ENCODE measurements at regions not wholly inside any gene's neighbourhood (a gene's known extent, or its start where the extent isn't known, plus 50 kb on each side); places are given as distances from the start of the nearest gene placed in this dataset.

DNA sequence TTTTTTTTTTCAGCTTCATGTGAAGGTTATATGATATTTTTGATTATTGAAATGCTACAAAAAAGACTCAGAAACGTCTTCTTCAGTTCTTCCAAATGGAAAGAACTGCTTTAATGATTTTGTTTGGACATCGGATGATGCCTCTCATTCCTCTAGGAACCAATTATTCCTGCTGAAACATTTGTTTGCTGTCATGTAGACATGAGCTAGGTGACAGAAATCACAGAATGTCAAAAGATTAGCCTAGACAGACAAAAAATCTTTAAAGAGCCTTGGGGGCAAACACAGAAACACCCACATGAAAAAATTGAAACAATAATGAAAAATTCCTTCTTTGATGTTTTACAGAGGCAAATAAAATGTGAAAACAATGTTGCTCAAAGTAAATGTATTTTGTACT lies 244.2 kb upstream of the EDIL3 start:
- TF ChIP-seq, protein P1, sequence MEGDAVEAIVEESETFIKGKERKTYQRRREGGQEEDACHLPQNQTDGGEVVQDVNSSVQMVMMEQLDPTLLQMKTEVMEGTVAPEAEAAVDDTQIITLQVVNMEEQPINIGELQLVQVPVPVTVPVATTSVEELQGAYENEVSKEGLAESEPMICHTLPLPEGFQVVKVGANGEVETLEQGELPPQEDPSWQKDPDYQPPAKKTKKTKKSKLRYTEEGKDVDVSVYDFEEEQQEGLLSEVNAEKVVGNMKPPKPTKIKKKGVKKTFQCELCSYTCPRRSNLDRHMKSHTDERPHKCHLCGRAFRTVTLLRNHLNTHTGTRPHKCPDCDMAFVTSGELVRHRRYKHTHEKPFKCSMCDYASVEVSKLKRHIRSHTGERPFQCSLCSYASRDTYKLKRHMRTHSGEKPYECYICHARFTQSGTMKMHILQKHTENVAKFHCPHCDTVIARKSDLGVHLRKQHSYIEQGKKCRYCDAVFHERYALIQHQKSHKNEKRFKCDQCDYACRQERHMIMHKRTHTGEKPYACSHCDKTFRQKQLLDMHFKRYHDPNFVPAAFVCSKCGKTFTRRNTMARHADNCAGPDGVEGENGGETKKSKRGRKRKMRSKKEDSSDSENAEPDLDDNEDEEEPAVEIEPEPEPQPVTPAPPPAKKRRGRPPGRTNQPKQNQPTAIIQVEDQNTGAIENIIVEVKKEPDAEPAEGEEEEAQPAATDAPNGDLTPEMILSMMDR (IDR thresholded peaks at IDR 0.05): no peak
- Histone ChIP-seq H3K9me3 (no peaks in the 10 kb centered on the region), H3K27ac (no peak overlapping the region), H3K27me3 (no peaks in the 10 kb centered on the region), H3K36me3 (no peaks in the 10 kb centered on the region), H3K4me1 (ENCODE audit: control insufficient read depth in 1 of 2, insufficient read depth in 1 of 2, low read depth in 1 of 2, low read length in 1 of 2) (no peaks in the 10 kb centered on the region), H3K4me3 (ENCODE audit: low read depth in 1 of 2, low read length in 1 of 2) (no peak overlapping the region)

DNA sequence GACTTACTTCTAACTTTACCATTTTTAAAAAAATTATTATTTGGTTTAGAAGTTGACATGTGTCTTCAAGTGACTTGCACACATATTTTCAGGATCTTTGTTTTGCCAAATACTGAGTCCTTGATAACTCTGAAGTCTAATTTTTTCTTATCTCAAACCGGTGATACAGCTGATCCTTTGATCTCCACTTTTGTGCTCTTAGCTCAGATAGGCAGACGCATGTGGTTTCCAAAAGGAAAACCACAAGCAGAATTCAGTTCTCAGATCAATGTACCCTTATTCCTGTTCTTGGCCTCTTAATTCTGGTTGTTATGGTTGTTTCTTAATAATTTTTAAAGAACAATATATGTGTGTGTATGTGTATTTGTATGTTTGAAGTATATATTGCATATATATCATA lies 238.3 kb upstream of the EDIL3 start:
- no peaks in the 10 kb centered on the region for H3K36me3 ChIP-seq
- H3K9me3 ChIP-seq: no peaks in the 10 kb centered on the region
- TF ChIP-seq, protein P1 (IDR thresholded peaks at IDR 0.05): no peak
- no peak overlapping the region for H3K4me3 ChIP-seq (ENCODE audit: low read depth in 1 of 2, low read length in 1 of 2)
- H3K27me3 ChIP-seq: no peaks in the 10 kb centered on the region
- no peaks in the 10 kb centered on the region for H3K4me1 ChIP-seq (ENCODE audit: control insufficient read depth in 1 of 2, insufficient read depth in 1 of 2, low read depth in 1 of 2, low read length in 1 of 2)
- no peak overlapping the region for H3K27ac ChIP-seq

DNA sequence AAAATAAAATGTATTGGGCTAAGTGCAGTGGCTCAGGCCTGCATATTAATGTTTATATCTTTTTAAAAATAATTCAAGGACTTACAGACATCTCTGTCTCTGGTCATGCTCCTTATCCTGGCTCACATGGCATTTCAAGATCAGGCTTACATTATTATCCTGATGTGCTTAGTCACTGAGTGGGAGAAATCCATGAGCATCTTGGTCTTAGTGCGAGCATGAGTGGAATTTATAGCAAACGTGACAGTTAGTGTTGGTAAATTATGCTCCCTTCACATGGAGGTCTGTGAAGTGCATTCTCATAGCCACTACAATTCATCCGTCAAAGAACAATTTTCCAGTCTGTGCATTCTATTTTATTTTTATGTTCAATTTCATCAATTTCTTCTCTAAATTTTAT lies 237.8 kb upstream of the EDIL3 start:
- H3K27me3 ChIP-seq: no peaks in the 10 kb centered on the region
- H3K36me3 ChIP-seq: no peaks in the 10 kb centered on the region
- no peaks in the 10 kb centered on the region for H3K9me3 ChIP-seq
- no peak overlapping the region for H3K27ac ChIP-seq
- no peak overlapping the region for H3K4me3 ChIP-seq (ENCODE audit: low read depth in 1 of 2, low read length in 1 of 2)
- TF ChIP-seq, protein P1 (IDR thresholded peaks at IDR 0.05): no peak
- no peaks in the 10 kb centered on the region for H3K4me1 ChIP-seq (ENCODE audit: control insufficient read depth in 1 of 2, insufficient read depth in 1 of 2, low read depth in 1 of 2, low read length in 1 of 2)

DNA sequence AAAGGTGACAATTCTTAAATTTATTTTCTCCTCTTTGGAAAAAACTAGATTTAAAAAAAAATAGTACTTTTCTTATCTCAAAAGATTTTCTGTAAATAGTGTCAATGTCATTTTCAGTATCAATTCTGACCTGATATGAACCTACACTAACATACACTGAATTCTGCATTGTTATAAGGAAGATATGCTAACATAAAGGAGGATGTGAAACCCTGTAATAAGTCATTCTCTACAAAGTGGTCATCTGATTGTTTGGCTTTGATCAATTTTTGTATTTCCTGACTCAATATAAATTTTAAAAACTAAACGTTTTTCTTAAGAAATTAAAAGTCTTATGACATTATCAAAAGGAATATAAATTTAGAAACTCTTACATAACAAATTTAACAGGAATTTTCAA lies 233.6 kb upstream of the EDIL3 start:
- no peak overlapping the region for H3K4me3 ChIP-seq (ENCODE audit: low read depth in 1 of 2, low read length in 1 of 2)
- TF ChIP-seq, protein P1 (IDR thresholded peaks at IDR 0.05): no peak
- H3K9me3 ChIP-seq: no peaks in the 10 kb centered on the region
- no peaks in the 10 kb centered on the region for H3K36me3 ChIP-seq
- no peak overlapping the region for H3K27ac ChIP-seq
- H3K4me1 ChIP-seq (ENCODE audit: control insufficient read depth in 1 of 2, insufficient read depth in 1 of 2, low read depth in 1 of 2, low read length in 1 of 2): no peaks in the 10 kb centered on the region
- H3K27me3 ChIP-seq: no peaks in the 10 kb centered on the region

DNA sequence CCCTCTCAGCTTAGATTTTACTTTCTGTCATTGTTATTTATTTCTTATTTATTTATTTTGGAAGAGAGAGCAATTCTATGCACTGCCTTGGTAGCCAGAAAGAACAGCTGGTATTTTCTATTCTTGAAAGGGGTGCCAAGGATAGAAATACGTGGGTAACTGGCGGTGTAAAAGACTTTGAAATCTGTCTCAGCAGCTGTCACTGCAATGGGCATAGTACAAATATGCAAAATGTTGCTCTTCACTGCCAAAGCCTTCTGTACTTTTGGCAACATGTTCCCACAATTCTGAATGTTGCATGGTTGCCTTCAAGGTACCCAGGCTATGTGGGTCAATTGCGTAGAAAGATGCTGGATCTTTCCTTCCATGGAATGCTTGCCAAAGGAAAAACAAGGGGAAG lies 230.2 kb upstream of the EDIL3 start:
- Histone ChIP-seq H3K27ac (no peak overlapping the region), H3K4me1 (ENCODE audit: control insufficient read depth in 1 of 2, insufficient read depth in 1 of 2, low read depth in 1 of 2, low read length in 1 of 2) (no peaks in the 10 kb centered on the region), H3K9me3 (no peaks in the 10 kb centered on the region), H3K4me3 (ENCODE audit: low read depth in 1 of 2, low read length in 1 of 2) (no peak overlapping the region), H3K27me3 (no peaks in the 10 kb centered on the region), H3K36me3 (no peaks in the 10 kb centered on the region)
- TF ChIP-seq, protein P1 (IDR thresholded peaks at IDR 0.05): no peak

DNA sequence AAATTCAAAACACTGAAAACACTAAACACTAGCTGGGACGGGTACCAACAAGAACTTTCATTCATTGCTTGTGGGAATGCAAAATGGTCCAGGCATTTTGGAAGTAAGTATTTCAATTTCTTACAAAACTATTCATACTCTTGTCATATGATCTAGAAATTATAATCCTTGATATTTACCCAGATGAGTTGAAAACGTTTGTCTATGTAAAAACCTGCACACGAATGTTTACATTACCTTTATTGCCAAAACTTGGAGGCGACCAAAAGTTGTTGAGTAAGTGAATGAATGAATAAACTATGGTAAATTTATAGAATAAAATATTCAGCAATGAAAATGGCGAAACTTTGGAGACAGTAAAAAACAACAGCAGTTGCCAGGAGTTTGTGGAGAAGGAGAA lies 222.1 kb upstream of the EDIL3 start:
- TF ChIP-seq, protein P1 (IDR thresholded peaks at IDR 0.05): no peak
- no peaks in the 10 kb centered on the region for H3K36me3 ChIP-seq
- no peaks in the 10 kb centered on the region for H3K27me3 ChIP-seq
- no peaks in the 10 kb centered on the region for H3K4me1 ChIP-seq (ENCODE audit: control insufficient read depth in 1 of 2, insufficient read depth in 1 of 2, low read depth in 1 of 2, low read length in 1 of 2)
- H3K4me3 ChIP-seq (ENCODE audit: low read depth in 1 of 2, low read length in 1 of 2): no peak overlapping the region
- no peaks in the 10 kb centered on the region for H3K9me3 ChIP-seq
- no peak overlapping the region for H3K27ac ChIP-seq

Data from neutrophil (primary cell).